Ishikawa (cell line): ENCODE measurements at regions not wholly inside any gene's neighbourhood (a gene's known extent, or its start where the extent isn't known, plus 50 kb on each side); places are given as distances from the start of the nearest gene placed in this dataset.

ENCODE experiments used
- CREB1 ChIP-seq: IDR thresholded peaks from 2 replicates; pipeline ENCODE4 v1.6.1; 2012; ENCODE audit warnings: low read depth
- EGR1 ChIP-seq: IDR thresholded peaks from 2 replicates; pipeline ENCODE4 v1.6.1; 2012
- EP300 ChIP-seq: IDR thresholded peaks from 2 replicates; pipeline ENCODE4 v1.6.1; 2012; ENCODE audit warnings: borderline replicate concordance
- RAD21 ChIP-seq: IDR thresholded peaks from 2 replicates; pipeline ENCODE4 v1.6.1; 2012; ENCODE audit warnings: low read depth
- REST ChIP-seq: IDR thresholded peaks from 2 replicates; pipeline ENCODE4 v1.6.1; 2012; ENCODE audit warnings: low read depth, mild to moderate bottlenecking
- TAF1 ChIP-seq: IDR thresholded peaks from 2 replicates; pipeline ENCODE4 v1.6.1; 2012; ENCODE audit warnings: low read depth, mild to moderate bottlenecking
- TCF12 ChIP-seq: IDR thresholded peaks from 2 replicates; pipeline ENCODE4 v1.6.1; 2012; ENCODE audit warnings: low read depth

GRCh38 chr2:16925145-16925544, 259.5 kb upstream of the CYRIA start:
- no peak for TF ChIP-seq CREB1
- TF ChIP-seq REST = no peak
- TF ChIP-seq EP300 = no peak
- no peak for TF ChIP-seq TCF12
- TF ChIP-seq TAF1 = no peak
- no peak for TF ChIP-seq RAD21
- no peak for TF ChIP-seq EGR1
